ENCODE measurements at regions not wholly inside any gene's neighbourhood (a gene's known extent, or its start where the extent isn't known, plus 50 kb on each side); places are given as distances from the start of the nearest gene placed in this dataset.

- no peak overlapping the region for H3K27ac ChIP-seq
- H3K9me3 ChIP-seq = no peaks in the 10 kb centered on the region
- H3K4me3 ChIP-seq = no peak overlapping the region
- no peak overlapping the region for H3K9ac ChIP-seq
- peaks cover 8% of the 10 kb centered on the region; the same call in 1 of the 2 replicates for H3K4me1 ChIP-seq
- no peak overlapping the region for H3K4me2 ChIP-seq
- TF ChIP-seq Cebpa-rat (IDR thresholded peaks at IDR 0.05) = no peak
- no peaks in the 10 kb centered on the region for H3K36me3 ChIP-seq
- no peaks in the 10 kb centered on the region for H3K27me3 ChIP-seq
- H4K20me1 ChIP-seq = no peaks in the 10 kb centered on the region
These were observed 90.3 kb upstream of the ZNF438 start for GRCh38 chr10:31121757-31122577.

- Histone ChIP-seq H3K27ac (no peak overlapping the region), H3K4me1 (peaks cover 6% of the 10 kb centered on the region; the same call in 1 of the 2 replicates)
- TF ChIP-seq Cebpa-rat (IDR thresholded peaks at IDR 0.05) = no peak
These were observed 92.3 kb upstream of the ZNF438 start for GRCh38 chr10:31123946-31124345.

GRCh38 chr10:31124852-31125251 lies 93.2 kb upstream of the ZNF438 start:
- Histone ChIP-seq H3K36me3 (no peaks in the 10 kb centered on the region), H4K20me1 (no peaks in the 10 kb centered on the region), H3K4me1 (no peaks in the 10 kb centered on the region), H3K4me3 (no peak overlapping the region), H3K27me3 (no peaks in the 10 kb centered on the region), H3K9me3 (no peaks in the 10 kb centered on the region), H3K27ac (no peak overlapping the region), H3K4me2 (no peak overlapping the region), H3K9ac (no peak overlapping the region)
- TF ChIP-seq Cebpa-rat (IDR thresholded peaks at IDR 0.05) = no peak

More at GRCh38 chr10:31123946-31124345, 92.3 kb upstream of the ZNF438 start:
- Histone ChIP-seq H3K4me2 (no peak overlapping the region), H4K20me1 (no peaks in the 10 kb centered on the region), H3K9ac (no peak overlapping the region), H3K27me3 (no peaks in the 10 kb centered on the region), H3K4me3 (no peak overlapping the region), H3K9me3 (no peaks in the 10 kb centered on the region), H3K36me3 (no peaks in the 10 kb centered on the region)

- TF ChIP-seq Cebpa-rat (IDR thresholded peaks at IDR 0.05) = no peak
- Histone ChIP-seq H3K27ac (no peak overlapping the region), H3K4me1 (no peaks in the 10 kb centered on the region)
These were observed 94.1 kb upstream of the ZNF438 start for GRCh38 chr10:31125789-31126188.

GRCh38 chr10:31126593-31126992 lies 94.9 kb upstream of the ZNF438 start:
- Histone ChIP-seq H3K27me3 (no peaks in the 10 kb centered on the region), H3K4me2 (no peak overlapping the region), H3K4me1 (no peaks in the 10 kb centered on the region), H3K9me3 (no peaks in the 10 kb centered on the region), H3K36me3 (no peaks in the 10 kb centered on the region), H3K9ac (no peak overlapping the region), H3K27ac (no peak overlapping the region), H4K20me1 (no peaks in the 10 kb centered on the region), H3K4me3 (no peak overlapping the region)
- no peak for TF ChIP-seq Cebpa-rat (IDR thresholded peaks at IDR 0.05)

More at GRCh38 chr10:31125789-31126188, 94.1 kb upstream of the ZNF438 start:
- H3K4me2 ChIP-seq = no peak overlapping the region
- H3K27me3 ChIP-seq = no peaks in the 10 kb centered on the region
- no peaks in the 10 kb centered on the region for H4K20me1 ChIP-seq
- no peak overlapping the region for H3K4me3 ChIP-seq
- no peaks in the 10 kb centered on the region for H3K9me3 ChIP-seq
- H3K9ac ChIP-seq = no peak overlapping the region
- H3K36me3 ChIP-seq = no peaks in the 10 kb centered on the region

GRCh38 chr10:31128536-31128935 lies 96.9 kb upstream of the ZNF438 start:
- Histone ChIP-seq H4K20me1 (no peaks in the 10 kb centered on the region), H3K27ac (no peak overlapping the region), H3K9me3 (no peaks in the 10 kb centered on the region), H3K4me3 (no peak overlapping the region), H3K4me1 (peaks cover 7% of the 10 kb centered on the region), H3K9ac (no peak overlapping the region), H3K4me2 (no peak overlapping the region), H3K27me3 (no peaks in the 10 kb centered on the region), H3K36me3 (no peaks in the 10 kb centered on the region)
- no peak for TF ChIP-seq Cebpa-rat (IDR thresholded peaks at IDR 0.05)

GRCh38 chr10:31129271-31129670 lies 97.6 kb upstream of the ZNF438 start:
- Histone ChIP-seq H3K4me1 (peaks cover 8% of the 10 kb centered on the region), H3K4me3 (no peak overlapping the region), H3K36me3 (no peaks in the 10 kb centered on the region), H3K4me2 (no peak overlapping the region), H4K20me1 (no peaks in the 10 kb centered on the region), H3K27ac (no peak overlapping the region), H3K27me3 (no peaks in the 10 kb centered on the region), H3K9me3 (no peaks in the 10 kb centered on the region), H3K9ac (no peak overlapping the region)
- TF ChIP-seq Cebpa-rat (IDR thresholded peaks at IDR 0.05) = no peak

GRCh38 chr10:31129880-31130405 lies 98.3 kb upstream of the ZNF438 start:
- no peak for TF ChIP-seq Cebpa-rat (IDR thresholded peaks at IDR 0.05)
- Histone ChIP-seq H3K4me1 (peaks cover 15% of the 10 kb centered on the region), H3K9ac (no peak overlapping the region), H4K20me1 (no peaks in the 10 kb centered on the region), H3K36me3 (no peaks in the 10 kb centered on the region), H3K4me2 (no peak overlapping the region), H3K27ac (no peak overlapping the region), H3K27me3 (no peaks in the 10 kb centered on the region), H3K9me3 (no peaks in the 10 kb centered on the region), H3K4me3 (no peak overlapping the region)

GRCh38 chr10:31130406-31130805 lies 98.7 kb upstream of the ZNF438 start:
- Histone ChIP-seq H3K4me2 (no peak overlapping the region), H4K20me1 (no peaks in the 10 kb centered on the region), H3K4me3 (no peak overlapping the region), H3K4me1 (peaks cover 20% of the 10 kb centered on the region), H3K36me3 (no peaks in the 10 kb centered on the region), H3K9me3 (no peaks in the 10 kb centered on the region), H3K27me3 (no peaks in the 10 kb centered on the region), H3K9ac (no peak overlapping the region), H3K27ac (no peak overlapping the region)
- no peak for TF ChIP-seq Cebpa-rat (IDR thresholded peaks at IDR 0.05)

- Histone ChIP-seq H3K4me2 (no peak overlapping the region), H3K27me3 (no peaks in the 10 kb centered on the region), H3K4me3 (no peak overlapping the region), H3K9me3 (no peaks in the 10 kb centered on the region), H3K9ac (no peak overlapping the region), H4K20me1 (no peaks in the 10 kb centered on the region), H3K4me1 (peaks cover 21% of the 10 kb centered on the region), H3K36me3 (no peaks in the 10 kb centered on the region), H3K27ac (no peak overlapping the region)
- no peak for TF ChIP-seq Cebpa-rat (IDR thresholded peaks at IDR 0.05)
These were observed 99.6 kb upstream of the ZNF438 start for GRCh38 chr10:31131251-31131650.

All from BLaER1 (cell line).